ENCODE measurements at regions not wholly inside any gene's neighbourhood (a gene's known extent, or its start where the extent isn't known, plus 50 kb on each side); places are given as distances from the start of the nearest gene placed in this dataset.

DNA sequence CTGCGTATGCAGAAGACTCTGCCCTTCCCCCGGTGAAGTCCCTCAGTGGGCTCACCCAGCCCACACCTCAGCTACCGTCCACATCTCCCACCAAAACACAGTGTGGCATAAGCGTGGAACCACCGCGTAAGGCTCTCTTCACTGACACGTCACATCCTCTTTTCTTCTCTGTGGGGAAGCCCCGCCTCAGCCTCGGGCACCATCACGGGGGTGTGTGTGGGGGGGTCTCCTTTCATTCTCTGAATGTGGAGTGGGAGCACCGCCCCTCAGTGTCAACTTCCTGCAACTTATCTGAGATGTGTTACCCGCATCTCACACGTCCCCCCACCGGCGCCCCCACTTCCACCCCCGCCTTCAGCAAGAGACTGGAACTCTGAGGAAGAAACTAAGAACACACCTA is 388.4 kb upstream of the JARID2 start:
- TF ChIP-seq EZH2 (IDR thresholded peaks at IDR 0.05; ENCODE audit: borderline replicate concordance) (no peak), EZH2phosphoT487 (IDR thresholded peaks at IDR 0.05; ENCODE audit: low read depth, severe bottlenecking, unreplicated experiment) (no peak)
- TF ChIP-seq, protein P1, sequence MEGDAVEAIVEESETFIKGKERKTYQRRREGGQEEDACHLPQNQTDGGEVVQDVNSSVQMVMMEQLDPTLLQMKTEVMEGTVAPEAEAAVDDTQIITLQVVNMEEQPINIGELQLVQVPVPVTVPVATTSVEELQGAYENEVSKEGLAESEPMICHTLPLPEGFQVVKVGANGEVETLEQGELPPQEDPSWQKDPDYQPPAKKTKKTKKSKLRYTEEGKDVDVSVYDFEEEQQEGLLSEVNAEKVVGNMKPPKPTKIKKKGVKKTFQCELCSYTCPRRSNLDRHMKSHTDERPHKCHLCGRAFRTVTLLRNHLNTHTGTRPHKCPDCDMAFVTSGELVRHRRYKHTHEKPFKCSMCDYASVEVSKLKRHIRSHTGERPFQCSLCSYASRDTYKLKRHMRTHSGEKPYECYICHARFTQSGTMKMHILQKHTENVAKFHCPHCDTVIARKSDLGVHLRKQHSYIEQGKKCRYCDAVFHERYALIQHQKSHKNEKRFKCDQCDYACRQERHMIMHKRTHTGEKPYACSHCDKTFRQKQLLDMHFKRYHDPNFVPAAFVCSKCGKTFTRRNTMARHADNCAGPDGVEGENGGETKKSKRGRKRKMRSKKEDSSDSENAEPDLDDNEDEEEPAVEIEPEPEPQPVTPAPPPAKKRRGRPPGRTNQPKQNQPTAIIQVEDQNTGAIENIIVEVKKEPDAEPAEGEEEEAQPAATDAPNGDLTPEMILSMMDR (IDR thresholded peaks at IDR 0.05; ENCODE audit: poor library complexity): no peak
